Astrocyte (in vitro differentiated cells and primary cell): ENCODE measurements at regions not wholly inside any gene's neighbourhood (a gene's known extent, or its start where the extent isn't known, plus 50 kb on each side); places are given as distances from the start of the nearest gene placed in this dataset.
A peak's percentile ranks its signal among the peaks of the same experiment; 100 is the strongest.

Experiments
- DNase-seq: peaks from one replicate; pipeline ENCODE4 v3.0.0-alpha.2; 2010; ENCODE audit warnings: low read depth
- FAIRE-seq: peaks from 2 replicates; lab custom pipeline; 2011; peaks lifted over from hg19 to GRCh38; lab: Jason Lieb, UNC
- H2AFZ ChIP-seq: 2 replicates; pipeline ENCODE4 v1.6.0; 2012; ENCODE audit warnings: low read depth, low read length, inconsistent platforms
- H3K27ac ChIP-seq: 2 replicates; pipeline ENCODE4 v1.5.1; 2011; ENCODE audit warnings: low read depth, low read length, inconsistent platforms
- H3K27me3 ChIP-seq: 2 replicates; pipeline ENCODE4 v1.6.0; 2011; ENCODE audit warnings: low read length, inconsistent platforms; ENCODE audit not compliant: insufficient read depth
- H3K36me3 ChIP-seq: 2 replicates; pipeline ENCODE4 v1.5.1; 2011; ENCODE audit warnings: low read length, inconsistent platforms; ENCODE audit not compliant: insufficient read depth
- H3K4me1 ChIP-seq: 2 replicates; pipeline ENCODE4 v1.5.1; 2011; ENCODE audit warnings: low read length, inconsistent platforms; ENCODE audit not compliant: insufficient read depth
- H3K4me2 ChIP-seq: 2 replicates; pipeline ENCODE4 v1.6.0; 2012; ENCODE audit warnings: low read length, inconsistent platforms
- H3K4me3 ChIP-seq: 2 replicates; pipeline ENCODE4 v1.5.1; 2011; ENCODE audit warnings: low read depth, mild to moderate bottlenecking, low read length, inconsistent platforms; ENCODE audit not compliant: insufficient read depth
- H3K79me2 ChIP-seq: 2 replicates; pipeline ENCODE4 v1.6.0; 2012; ENCODE audit warnings: mild to moderate bottlenecking, low read length, inconsistent platforms; ENCODE audit not compliant: insufficient read depth
- H3K9ac ChIP-seq: 2 replicates; pipeline ENCODE4 v1.6.0; 2012; ENCODE audit warnings: mild to moderate bottlenecking, low read length, inconsistent platforms
- H3K9me3 ChIP-seq: 2 replicates; pipeline ENCODE4 v1.5.1; 2012; ENCODE audit warnings: low read depth, mild to moderate bottlenecking, low read length, inconsistent platforms; ENCODE audit not compliant: insufficient read depth
- H4K20me1 ChIP-seq: 2 replicates; pipeline ENCODE4 v1.6.0; 2012; ENCODE audit warnings: low read length, inconsistent platforms; ENCODE audit not compliant: insufficient read depth
- H3K27ac Mint-ChIP-seq: one replicate; pipeline ENCODE4 v1.8.0; 2021; ENCODE audit warnings: mild to moderate bottlenecking, mixed read lengths; ENCODE audit not compliant: unreplicated experiment
- H3K27me3 Mint-ChIP-seq: one replicate; pipeline ENCODE4 v1.8.0; 2021; ENCODE audit warnings: low read depth, mixed read lengths; ENCODE audit not compliant: unreplicated experiment
- H3K36me3 Mint-ChIP-seq: one replicate; pipeline ENCODE4 v1.8.0; 2021; ENCODE audit warnings: low read depth, mixed read lengths; ENCODE audit not compliant: unreplicated experiment
- H3K4me1 Mint-ChIP-seq: one replicate; pipeline ENCODE4 v1.8.0; 2021; ENCODE audit warnings: low read depth, mixed read lengths; ENCODE audit not compliant: unreplicated experiment
- H3K4me3 Mint-ChIP-seq: one replicate; pipeline ENCODE4 v1.8.0; 2021; ENCODE audit warnings: mild to moderate bottlenecking, moderate library complexity, mixed read lengths; ENCODE audit not compliant: unreplicated experiment
- H3K9me3 Mint-ChIP-seq: one replicate; pipeline ENCODE4 v1.8.0; 2021; ENCODE audit warnings: mild to moderate bottlenecking, mixed read lengths; ENCODE audit not compliant: unreplicated experiment
- EZH2 ChIP-seq: IDR thresholded peaks from 2 replicates; pipeline ENCODE4 v1.6.1; 2012; ENCODE audit warnings: mild to moderate bottlenecking, low read length, inconsistent platforms; ENCODE audit not compliant: insufficient read depth
- TF ChIP-seq, protein P1 (sequence below): IDR thresholded peaks from 2 replicates; pipeline ENCODE4 v1.5.1; 2011; ENCODE audit warnings: low read depth, mild to moderate bottlenecking, inconsistent platforms, low read length, moderate library complexity; ENCODE audit not compliant: insufficient read depth

DNA sequence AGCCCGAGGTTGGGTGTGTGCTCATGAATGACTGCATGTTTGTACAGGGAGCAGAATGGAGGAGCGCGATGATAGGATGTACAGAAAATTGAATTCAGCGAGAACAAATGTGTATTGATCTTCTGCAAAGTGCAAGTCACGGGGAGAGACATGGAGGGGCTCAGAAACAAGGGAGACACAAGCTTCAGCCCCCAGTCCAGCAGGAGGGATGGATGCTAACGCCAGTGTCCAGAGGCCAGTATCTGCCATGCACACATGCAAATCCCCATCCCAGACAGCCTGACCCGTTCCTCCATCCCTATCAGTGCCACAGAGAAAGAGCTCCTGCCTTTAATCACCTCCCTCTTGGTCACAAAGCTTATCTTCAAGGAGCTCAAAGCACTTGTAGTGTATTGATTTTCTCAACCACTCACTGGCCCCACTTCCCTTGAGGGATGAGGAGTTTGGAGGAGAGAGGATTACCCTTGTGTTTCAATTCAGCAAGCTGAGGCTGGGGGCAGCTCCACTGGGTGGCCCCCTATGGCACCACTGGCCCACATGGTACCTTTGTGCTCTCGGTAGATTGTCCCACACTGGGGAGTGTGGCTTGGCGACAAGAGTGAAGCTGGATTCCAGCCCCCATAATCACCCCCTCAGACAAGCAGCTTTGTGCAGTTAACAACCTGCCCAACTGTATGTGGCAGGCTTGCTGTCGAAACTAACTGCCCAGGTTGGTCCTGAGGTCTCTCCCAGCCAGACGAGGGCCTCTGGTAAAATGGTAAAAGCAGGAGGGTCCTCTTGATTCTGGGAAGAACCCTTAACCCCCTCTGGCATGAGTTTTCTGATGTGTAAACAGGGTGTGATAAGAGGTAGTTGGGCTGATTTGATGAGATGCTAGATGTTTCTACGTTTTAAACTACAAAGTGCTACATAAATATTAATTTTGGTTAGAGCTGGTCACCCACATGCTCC, 151.6 kb upstream of the UNC5B start:
- Histone ChIP-seq H3K27ac (no peak overlapping the region), H3K27me3 (peaks cover 14% of the 10 kb centered on the region), H3K36me3 (no peaks in the 10 kb centered on the region), H4K20me1 (no peaks in the 10 kb centered on the region), H3K4me2 (no peak overlapping the region), H3K9ac (no peak overlapping the region), H3K79me2 (no peaks in the 10 kb centered on the region), H3K9me3 (no peaks in the 10 kb centered on the region), H2AFZ (no peak overlapping the region), H3K4me3 (no peak overlapping the region), H3K4me1 (no peaks in the 10 kb centered on the region)
- H3K4me1 Mint-ChIP-seq: peaks cover 5% of the 10 kb centered on the region
- H3K9me3 Mint-ChIP-seq: peaks cover 1% of the 10 kb centered on the region
- peaks cover 46% of the 10 kb centered on the region for H3K27me3 Mint-ChIP-seq
- no peak overlapping the region for H3K27ac Mint-ChIP-seq
- FAIRE-seq (no peak), DNase-seq (no peak)
- H3K4me3 Mint-ChIP-seq: no peak overlapping the region
- no peak for TF ChIP-seq EZH2
- TF ChIP-seq, protein P1, sequence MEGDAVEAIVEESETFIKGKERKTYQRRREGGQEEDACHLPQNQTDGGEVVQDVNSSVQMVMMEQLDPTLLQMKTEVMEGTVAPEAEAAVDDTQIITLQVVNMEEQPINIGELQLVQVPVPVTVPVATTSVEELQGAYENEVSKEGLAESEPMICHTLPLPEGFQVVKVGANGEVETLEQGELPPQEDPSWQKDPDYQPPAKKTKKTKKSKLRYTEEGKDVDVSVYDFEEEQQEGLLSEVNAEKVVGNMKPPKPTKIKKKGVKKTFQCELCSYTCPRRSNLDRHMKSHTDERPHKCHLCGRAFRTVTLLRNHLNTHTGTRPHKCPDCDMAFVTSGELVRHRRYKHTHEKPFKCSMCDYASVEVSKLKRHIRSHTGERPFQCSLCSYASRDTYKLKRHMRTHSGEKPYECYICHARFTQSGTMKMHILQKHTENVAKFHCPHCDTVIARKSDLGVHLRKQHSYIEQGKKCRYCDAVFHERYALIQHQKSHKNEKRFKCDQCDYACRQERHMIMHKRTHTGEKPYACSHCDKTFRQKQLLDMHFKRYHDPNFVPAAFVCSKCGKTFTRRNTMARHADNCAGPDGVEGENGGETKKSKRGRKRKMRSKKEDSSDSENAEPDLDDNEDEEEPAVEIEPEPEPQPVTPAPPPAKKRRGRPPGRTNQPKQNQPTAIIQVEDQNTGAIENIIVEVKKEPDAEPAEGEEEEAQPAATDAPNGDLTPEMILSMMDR: no peak
- no peaks in the 10 kb centered on the region for H3K36me3 Mint-ChIP-seq

DNA sequence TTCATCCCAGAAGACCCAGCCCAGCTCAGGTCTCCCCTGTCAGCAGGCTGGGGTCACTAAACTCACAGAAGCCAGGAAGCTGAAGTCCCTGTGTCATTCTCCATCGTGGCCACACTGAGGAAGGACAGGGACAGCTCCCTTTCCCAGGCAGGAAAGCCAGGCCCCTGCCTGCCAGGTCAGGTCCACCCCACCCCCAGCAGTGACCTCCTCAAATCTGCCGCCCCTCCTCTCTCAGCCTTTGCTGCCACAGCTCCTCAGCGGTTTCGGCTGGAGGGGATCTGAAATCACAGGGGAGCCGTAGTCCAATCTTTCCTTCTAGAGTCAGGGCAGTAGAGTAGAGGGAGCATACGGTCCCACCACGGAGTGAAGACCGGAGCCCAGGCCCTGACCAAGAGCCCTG, 150.9 kb upstream of the UNC5B start:
- H3K27ac Mint-ChIP-seq: peak overlapping the region; percentile 47
- no peaks in the 10 kb centered on the region for H3K36me3 ChIP-seq
- no peak for TF ChIP-seq EZH2
- TF ChIP-seq, protein P1: no peak
- H3K27ac ChIP-seq: no peak overlapping the region
- no peaks in the 10 kb centered on the region for H3K36me3 Mint-ChIP-seq
- H4K20me1 ChIP-seq: no peaks in the 10 kb centered on the region
- peaks cover 12% of the 10 kb centered on the region for H3K27me3 ChIP-seq
- no peaks in the 10 kb centered on the region for H3K79me2 ChIP-seq
- H3K9me3 ChIP-seq: no peaks in the 10 kb centered on the region
- H3K4me2 ChIP-seq: no peak overlapping the region
- DNase-seq (no peak), FAIRE-seq (no peak)
- H3K4me1 ChIP-seq: no peaks in the 10 kb centered on the region
- H3K27me3 Mint-ChIP-seq: peaks cover 43% of the 10 kb centered on the region
- peaks cover 5% of the 10 kb centered on the region for H3K4me1 Mint-ChIP-seq
- no peak overlapping the region for H2AFZ ChIP-seq
- no peak overlapping the region for H3K9ac ChIP-seq
- no peak overlapping the region for H3K4me3 Mint-ChIP-seq
- H3K9me3 Mint-ChIP-seq: peaks cover 1% of the 10 kb centered on the region
- no peak overlapping the region for H3K4me3 ChIP-seq

DNA sequence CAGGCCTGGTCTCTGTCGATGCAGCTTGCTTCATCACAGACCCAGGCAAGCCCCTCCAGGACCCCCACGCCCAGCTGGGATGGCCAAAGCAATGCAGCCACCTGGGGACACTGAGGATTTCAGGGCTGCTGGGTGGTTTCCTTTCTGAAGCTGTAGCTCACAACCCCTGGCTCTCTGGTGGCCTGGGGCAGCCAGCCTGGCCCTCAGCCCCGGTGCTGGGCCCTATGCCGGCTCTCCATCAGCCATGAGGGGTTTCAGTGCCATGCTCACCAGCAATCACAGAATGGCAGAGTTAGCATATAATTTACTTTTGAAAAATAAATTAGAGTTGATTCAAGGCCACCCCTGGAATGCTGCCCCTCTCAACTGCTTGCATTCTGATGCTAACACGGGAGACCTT, 150.2 kb upstream of the UNC5B start:
- Histone ChIP-seq H3K27ac (no peak overlapping the region), H4K20me1 (no peaks in the 10 kb centered on the region), H2AFZ (no peak overlapping the region), H3K36me3 (no peaks in the 10 kb centered on the region), H3K4me3 (no peak overlapping the region), H3K4me1 (no peaks in the 10 kb centered on the region), H3K9ac (no peak overlapping the region), H3K9me3 (no peaks in the 10 kb centered on the region), H3K79me2 (no peaks in the 10 kb centered on the region), H3K4me2 (no peak overlapping the region), H3K27me3 (peaks cover 9% of the 10 kb centered on the region)
- Mint-ChIP-seq H3K4me3 (no peak overlapping the region), H3K27me3 (peaks cover 42% of the 10 kb centered on the region), H3K36me3 (no peaks in the 10 kb centered on the region), H3K4me1 (peaks cover 5% of the 10 kb centered on the region), H3K9me3 (peaks cover 1% of the 10 kb centered on the region), H3K27ac (no peak overlapping the region)
- no peak for DNase-seq
- no peak for FAIRE-seq
- no peak for TF ChIP-seq EZH2
- TF ChIP-seq, protein P1: no peak
